CD4-positive, alpha-beta T cell (primary cell): ENCODE measurements at regions not wholly inside any gene's neighbourhood (a gene's known extent, or its start where the extent isn't known, plus 50 kb on each side); places are given as distances from the start of the nearest gene placed in this dataset.
A peak's percentile ranks its signal among the peaks of the same experiment; 100 is the strongest.

Experiments
- ATAC-seq: fragments of 200-7000 bp; cut with Tn5 transposase; one replicate; pipeline ENCODE4 v1.10.0; 2022; ENCODE audit warnings: mild to moderate bottlenecking; ENCODE audit not compliant: poor library complexity
- CTCF ChIA-PET: fragments of 350-600 bp; sonication (Branson Sonifier 250); formaldehyde crosslinking; loops from one replicate; lab custom pipeline; 2021; ENCODE audit warnings: antibody characterized with exemption, inconsistent platforms; lab: Charles Lee
- POLR2A ChIA-PET: fragments of 350-600 bp; sonication (Branson Sonifier 250); formaldehyde crosslinking; loops from one replicate; lab custom pipeline; 2021; ENCODE audit warnings: antibody characterized with exemption, inconsistent platforms; lab: Charles Lee
- DNase-seq, 14 experiments: peaks; one replicate each; pipeline ENCODE4 v3.0.0-alpha.2; 2013 to 2020; ENCODE audit warnings: mixed read lengths in 2 of 14
- H3K27ac ChIP-seq, 2 donors: one replicate each; pipeline versions ENCODE4 v1.5.1 to v1.7.0; 2013; ENCODE audit warnings: low read length in 2 of 2, low read depth in 1 of 2, mild to moderate bottlenecking in 1 of 2
- H3K27me3 ChIP-seq, 2 experiments: 1 replicate in 1 of 2; 2 replicates in 1 of 2; pipeline versions ENCODE4 v1.6.1 to v1.7.0; 2013; ENCODE audit warnings: low read length in 2 of 2, control low read depth in 1 of 2, mild to moderate bottlenecking in 1 of 2, moderate library complexity in 1 of 2; ENCODE audit not compliant: insufficient read depth in 2 of 2, control insufficient read depth in 1 of 2
- H3K36me3 ChIP-seq: one replicate; pipeline ENCODE4 v1.6.1; 2013; ENCODE audit warnings: low read length, control low read depth; ENCODE audit not compliant: insufficient read depth
- H3K4me1 ChIP-seq: one replicate; pipeline ENCODE4 v1.6.1; 2013; ENCODE audit warnings: low read length, control low read depth; ENCODE audit not compliant: insufficient read depth
- H3K4me3 ChIP-seq: one replicate; pipeline ENCODE4 v1.5.1; 2013; ENCODE audit warnings: mild to moderate bottlenecking, low read length, moderate library complexity
- H3K9me3 ChIP-seq, 2 experiments: 1 replicate in 1 of 2; 2 replicates in 1 of 2; pipeline versions ENCODE4 v1.6.1 to v1.7.0; 2013; ENCODE audit warnings: low read length in 2 of 2, mild to moderate bottlenecking in 2 of 2, control low read depth in 1 of 2, moderate library complexity in 1 of 2; ENCODE audit not compliant: control insufficient read depth in 1 of 2, insufficient read depth in 1 of 2
- H3K27ac Mint-ChIP-seq: one replicate; pipeline ENCODE4 v1.8.0; 2020; ENCODE audit warnings: mixed read lengths
- H3K27me3 Mint-ChIP-seq: one replicate; pipeline ENCODE4 v1.8.0; 2021; ENCODE audit warnings: mixed read lengths
- H3K36me3 Mint-ChIP-seq: one replicate; pipeline ENCODE4 v1.8.0; 2021; ENCODE audit warnings: low read depth, mixed read lengths
- H3K4me1 Mint-ChIP-seq: one replicate; pipeline ENCODE4 v1.8.0; 2021; ENCODE audit warnings: low read depth, mixed read lengths
- H3K4me3 Mint-ChIP-seq: one replicate; pipeline ENCODE4 v1.8.0; 2020; ENCODE audit warnings: mild to moderate bottlenecking, mixed read lengths
- H3K9me3 Mint-ChIP-seq: one replicate; pipeline ENCODE4 v1.8.0; 2020; ENCODE audit warnings: mixed read lengths
- CTCF ChIP-seq: fragments of 200-600 bp; IDR thresholded peaks from one replicate; pipeline ENCODE4 v1.8.0; 2022; ENCODE audit warnings: antibody characterized with exemption, mild to moderate bottlenecking
- intact Hi-C, 2 experiments: fragments of 100-400 bp; cut with DNase I in 1 of 2; cut with micrococcal nuclease in 1 of 2; formaldehyde crosslinking; loops; one replicate each; pipeline versions ENCODE4 v1.15.1 to v1.9.0; 2023 to 2025; cut with DNase I, micrococcal nuclease

- no peak for TF ChIP-seq CTCF
- H3K4me3 ChIP-seq, result no peak overlapping the region
- H3K27me3 Mint-ChIP-seq, result peaks cover 10% of the 10 kb centered on the region
- intact Hi-C loops, result no loop called here
- no peak for DNase-seq
- H3K36me3 Mint-ChIP-seq, result no peaks in the 10 kb centered on the region
- no peak overlapping the region for H3K27ac ChIP-seq
- no peak overlapping the region for H3K4me3 Mint-ChIP-seq
- no peaks in the 10 kb centered on the region for H3K36me3 ChIP-seq
- H3K9me3 ChIP-seq, result no peaks in the 10 kb centered on the region
- H3K4me1 ChIP-seq, result peaks cover 18% of the 10 kb centered on the region
- H3K27ac Mint-ChIP-seq, result no peak overlapping the region
- no peaks in the 10 kb centered on the region for H3K9me3 Mint-ChIP-seq
- no peak for ATAC-seq
- no peaks in the 10 kb centered on the region for H3K27me3 ChIP-seq
- H3K4me1 Mint-ChIP-seq, result peaks cover 36% of the 10 kb centered on the region
- CTCF ChIA-PET, result no interaction called here
- POLR2A ChIA-PET, result no interaction called here
Measured at GRCh38 chr6:40642837-40643236, 55.7 kb upstream of the LRFN2 start.

GRCh38 chr6:40642190-40642589 lies 55.0 kb upstream of the LRFN2 start:
- Mint-ChIP-seq H3K9me3 (no peaks in the 10 kb centered on the region), H3K36me3 (no peaks in the 10 kb centered on the region), H3K4me1 (peaks cover 36% of the 10 kb centered on the region), H3K4me3 (no peak overlapping the region), H3K27me3 (peaks cover 5% of the 10 kb centered on the region), H3K27ac (no peak overlapping the region)
- Histone ChIP-seq H3K4me3 (no peak overlapping the region), H3K9me3 (no peaks in the 10 kb centered on the region), H3K27ac (no peak overlapping the region), H3K4me1 (peaks cover 18% of the 10 kb centered on the region), H3K27me3 (no peaks in the 10 kb centered on the region), H3K36me3 (no peaks in the 10 kb centered on the region)
- ATAC-seq (no peak), DNase-seq (no peak)
- TF ChIP-seq CTCF, result no peak
- intact Hi-C loops, result no loop called here
- POLR2A ChIA-PET, result no interaction called here
- CTCF ChIA-PET, result no interaction called here

- Histone ChIP-seq H3K9me3 (no peaks in the 10 kb centered on the region), H3K4me1 (peaks cover 18% of the 10 kb centered on the region), H3K4me3 (peak overlapping the region; percentile 15), H3K27ac (no peak overlapping the region), H3K36me3 (no peaks in the 10 kb centered on the region), H3K27me3 (no peaks in the 10 kb centered on the region)
- intact Hi-C loops, result no loop called here
- ATAC-seq, result peak; percentile 51
- TF ChIP-seq CTCF, result no peak
- no peaks in the 10 kb centered on the region for H3K27me3 Mint-ChIP-seq
- ChIA-PET CTCF (no interaction called here), POLR2A (no interaction called here)
- H3K4me1 Mint-ChIP-seq, result peaks cover 36% of the 10 kb centered on the region
- H3K4me3 Mint-ChIP-seq, result peak overlapping the region; percentile 80
- H3K9me3 Mint-ChIP-seq, result no peaks in the 10 kb centered on the region
- peak in 9 of 14 experiments; percentile 1 to 39 (median 17) for DNase-seq
- peak overlapping the region; percentile 79 for H3K27ac Mint-ChIP-seq
- no peaks in the 10 kb centered on the region for H3K36me3 Mint-ChIP-seq
Measured at GRCh38 chr6:40640599-40641227, 53.5 kb upstream of the LRFN2 start.
